ENCODE measurements at regions not wholly inside any gene's neighbourhood (a gene's known extent, or its start where the extent isn't known, plus 50 kb on each side); places are given as distances from the start of the nearest gene placed in this dataset.

DNA sequence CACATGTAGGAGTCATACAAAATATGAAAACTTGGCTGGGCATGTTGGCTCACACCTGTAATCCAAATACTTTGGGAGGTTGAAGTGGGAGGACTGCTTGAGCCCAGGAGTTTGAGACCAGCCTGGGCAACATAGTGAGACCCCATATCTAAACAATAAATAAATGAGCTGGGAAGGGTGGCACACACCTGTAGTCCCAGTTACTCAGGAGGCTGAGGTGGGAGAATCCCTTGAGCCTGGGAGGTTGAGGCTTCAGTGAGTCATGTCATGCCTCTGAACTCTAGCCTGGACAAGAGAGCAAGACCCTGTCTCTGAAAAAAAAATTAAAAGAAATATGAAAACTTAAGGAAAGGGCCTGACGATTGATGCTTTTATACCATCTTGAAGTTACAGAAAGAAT, 112.4 kb upstream of the RAI14 start:
- Mint-ChIP-seq H3K36me3 (ENCODE audit: low read depth) (no peaks in the 10 kb centered on the region), H3K9me3 (peaks cover 11% of the 10 kb centered on the region), H3K4me3 (no peak overlapping the region), H3K4me1 (ENCODE audit: low read depth) (peaks cover 2% of the 10 kb centered on the region), H3K27me3 (peaks cover 23% of the 10 kb centered on the region), H3K27ac (no peak overlapping the region)
- no peak for ATAC-seq
- ChIA-PET CTCF (interaction anchor here (0.7 to 2.9 kb wide), 2 partner anchors 20 to 524 kb away, joined by 3 to 10 read pairs; no protein-coding TSS in a partner anchor), POLR2A (no interaction called here)
- TF ChIP-seq, protein P1, sequence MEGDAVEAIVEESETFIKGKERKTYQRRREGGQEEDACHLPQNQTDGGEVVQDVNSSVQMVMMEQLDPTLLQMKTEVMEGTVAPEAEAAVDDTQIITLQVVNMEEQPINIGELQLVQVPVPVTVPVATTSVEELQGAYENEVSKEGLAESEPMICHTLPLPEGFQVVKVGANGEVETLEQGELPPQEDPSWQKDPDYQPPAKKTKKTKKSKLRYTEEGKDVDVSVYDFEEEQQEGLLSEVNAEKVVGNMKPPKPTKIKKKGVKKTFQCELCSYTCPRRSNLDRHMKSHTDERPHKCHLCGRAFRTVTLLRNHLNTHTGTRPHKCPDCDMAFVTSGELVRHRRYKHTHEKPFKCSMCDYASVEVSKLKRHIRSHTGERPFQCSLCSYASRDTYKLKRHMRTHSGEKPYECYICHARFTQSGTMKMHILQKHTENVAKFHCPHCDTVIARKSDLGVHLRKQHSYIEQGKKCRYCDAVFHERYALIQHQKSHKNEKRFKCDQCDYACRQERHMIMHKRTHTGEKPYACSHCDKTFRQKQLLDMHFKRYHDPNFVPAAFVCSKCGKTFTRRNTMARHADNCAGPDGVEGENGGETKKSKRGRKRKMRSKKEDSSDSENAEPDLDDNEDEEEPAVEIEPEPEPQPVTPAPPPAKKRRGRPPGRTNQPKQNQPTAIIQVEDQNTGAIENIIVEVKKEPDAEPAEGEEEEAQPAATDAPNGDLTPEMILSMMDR (IDR thresholded peaks at IDR 0.05) = no peak
- DNase-seq = no peak
- intact Hi-C loops (cut with micrococcal nuclease) = no loop called here

DNA sequence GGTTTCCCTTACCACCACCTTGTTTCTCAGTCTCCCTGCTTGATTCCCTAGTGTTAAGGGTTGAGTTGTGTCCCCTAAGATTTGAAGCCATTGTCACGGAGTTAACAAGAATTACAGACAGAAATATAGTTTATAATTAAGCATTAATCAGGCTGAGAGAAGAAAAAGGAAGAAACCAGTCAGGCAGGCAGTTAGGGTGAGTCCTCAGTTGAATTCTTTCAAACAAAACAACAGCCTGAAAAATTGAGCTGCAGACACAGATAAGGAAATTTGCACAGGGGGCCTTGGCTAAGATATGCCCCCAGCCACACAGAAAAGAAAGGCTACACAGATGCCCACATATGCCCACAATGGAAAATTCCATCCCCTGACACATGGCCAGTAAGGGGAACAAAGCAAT, 111.7 kb upstream of the RAI14 start:
- TF ChIP-seq, protein P1 (IDR thresholded peaks at IDR 0.05) = no peak

DNA sequence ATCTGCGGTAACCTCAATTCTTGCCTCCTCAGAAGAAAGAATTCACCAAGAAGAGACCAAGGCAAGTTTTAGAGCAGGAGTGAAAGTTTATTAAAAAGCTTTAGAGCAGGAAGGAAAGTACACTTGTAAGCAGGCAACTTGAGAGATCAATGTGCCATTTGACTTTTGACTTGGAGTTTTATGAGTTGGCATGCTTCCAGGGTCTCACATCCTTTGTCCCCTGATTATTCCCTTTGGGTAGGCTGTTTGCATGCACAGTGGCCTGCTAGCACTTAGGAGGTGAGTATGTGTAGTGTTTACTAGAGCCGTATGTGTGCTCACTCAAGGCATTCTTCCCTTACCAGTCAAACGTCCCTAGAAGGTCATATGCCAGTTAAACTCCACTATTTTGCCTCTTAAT, 111.0 kb upstream of the RAI14 start:
- no peak overlapping the region for H3K27ac Mint-ChIP-seq
- H3K27me3 Mint-ChIP-seq = peaks cover 14% of the 10 kb centered on the region
- ChIA-PET POLR2A (no interaction called here), CTCF (no interaction called here)
- peaks cover 2% of the 10 kb centered on the region for H3K4me1 Mint-ChIP-seq (ENCODE audit: low read depth)
- ATAC-seq = no peak
- intact Hi-C loops (cut with micrococcal nuclease) = no loop called here
- H3K36me3 Mint-ChIP-seq (ENCODE audit: low read depth) = no peaks in the 10 kb centered on the region
- no peak overlapping the region for H3K4me3 Mint-ChIP-seq
- peaks cover 11% of the 10 kb centered on the region for H3K9me3 Mint-ChIP-seq
- DNase-seq = no peak
- TF ChIP-seq, protein P1 (IDR thresholded peaks at IDR 0.05) = no peak

More for the DNA sequence above, 111.7 kb upstream of the RAI14 start:
- ChIA-PET POLR2A (no interaction called here), CTCF (no interaction called here)
- Mint-ChIP-seq H3K9me3 (peaks cover 11% of the 10 kb centered on the region), H3K27ac (no peak overlapping the region), H3K4me1 (ENCODE audit: low read depth) (peaks cover 2% of the 10 kb centered on the region), H3K4me3 (no peak overlapping the region), H3K27me3 (peaks cover 19% of the 10 kb centered on the region), H3K36me3 (ENCODE audit: low read depth) (no peaks in the 10 kb centered on the region)
- ATAC-seq (no peak), DNase-seq (no peak)
- intact Hi-C loops (cut with micrococcal nuclease) = no loop called here

DNA sequence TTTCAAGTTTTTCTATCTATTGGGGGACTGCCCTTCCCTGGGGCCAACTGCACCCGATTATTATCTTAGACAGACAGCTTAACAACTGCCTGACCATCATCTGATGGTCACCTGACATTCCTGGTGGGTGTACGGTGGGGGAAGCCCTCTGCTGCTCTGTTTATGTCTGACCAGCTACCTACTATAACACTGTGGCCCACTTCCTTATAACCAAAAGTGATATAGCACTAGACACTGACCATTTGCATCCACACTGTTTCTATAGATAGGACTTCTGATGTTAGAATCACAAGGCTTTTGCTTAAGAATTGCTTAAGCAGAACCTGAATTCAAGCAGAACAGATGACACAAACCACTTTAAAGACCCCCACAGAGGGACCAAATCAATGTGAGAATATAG, 110.5 kb upstream of the RAI14 start:
- intact Hi-C loops (cut with micrococcal nuclease) = no loop called here
- H3K36me3 Mint-ChIP-seq (ENCODE audit: low read depth) = no peaks in the 10 kb centered on the region
- ChIA-PET CTCF (interaction anchor here (1.2 to 1.7 kb wide), 2 partner anchors 10 to 22 kb away, joined by 3 to 4 read pairs; no protein-coding TSS in a partner anchor), POLR2A (no interaction called here)
- H3K4me3 Mint-ChIP-seq = no peak overlapping the region
- peaks cover 14% of the 10 kb centered on the region for H3K27me3 Mint-ChIP-seq
- DNase-seq = no peak
- H3K27ac Mint-ChIP-seq = no peak overlapping the region
- H3K4me1 Mint-ChIP-seq (ENCODE audit: low read depth) = peaks cover 2% of the 10 kb centered on the region
- no peak for ATAC-seq
- H3K9me3 Mint-ChIP-seq = peaks cover 11% of the 10 kb centered on the region
- TF ChIP-seq, protein P1 (IDR thresholded peaks at IDR 0.05) = no peak

DNA sequence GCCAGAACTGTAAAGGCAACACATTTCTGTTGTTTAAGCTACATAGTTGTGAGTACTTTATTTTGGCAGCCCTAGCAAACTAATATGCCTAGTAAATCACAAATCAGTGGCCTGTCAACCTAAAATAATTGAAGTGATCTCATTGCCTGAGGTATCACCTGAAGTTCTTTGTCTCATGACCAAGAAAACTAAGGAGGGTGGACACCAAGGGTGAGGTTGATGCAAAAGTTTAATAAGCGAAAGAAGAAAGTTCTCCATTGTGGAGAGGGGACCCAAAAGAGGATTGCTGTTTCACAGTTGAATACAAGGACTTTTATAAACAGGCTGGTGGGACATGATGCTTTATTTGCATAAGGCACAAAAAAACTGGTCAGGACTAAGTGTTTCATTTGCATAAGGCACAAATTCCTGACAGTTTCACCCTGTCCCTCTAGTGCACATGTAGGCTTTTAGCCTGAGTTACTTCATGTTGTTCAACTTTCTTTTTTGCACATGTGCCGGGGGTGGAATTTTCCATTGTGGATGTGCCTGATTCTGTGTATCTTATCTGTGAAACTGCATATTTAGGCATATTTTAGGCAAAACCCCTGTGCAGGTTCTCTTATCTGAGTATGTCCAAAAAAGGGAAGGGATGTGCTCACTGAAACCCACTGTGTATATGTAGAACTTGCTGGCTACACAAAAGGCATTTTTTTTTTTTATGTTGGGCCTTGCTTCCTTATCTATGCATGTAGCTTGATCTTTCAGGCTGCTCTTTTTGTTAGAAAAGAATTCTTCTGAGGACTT, 108.6 kb upstream of the RAI14 start:
- TF ChIP-seq, protein P1 (IDR thresholded peaks at IDR 0.05) = no peak
- H3K4me1 Mint-ChIP-seq (ENCODE audit: low read depth) = peaks cover 2% of the 10 kb centered on the region
- no peak for DNase-seq
- intact Hi-C loops (cut with micrococcal nuclease) = no loop called here
- peaks cover 11% of the 10 kb centered on the region for H3K9me3 Mint-ChIP-seq
- peaks cover 9% of the 10 kb centered on the region for H3K27me3 Mint-ChIP-seq
- no peak overlapping the region for H3K27ac Mint-ChIP-seq
- CTCF ChIA-PET = interaction anchor here (1.7 kb wide), 1 partner anchor 24 kb away, joined by 4 read pairs; no protein-coding TSS in a partner anchor
- H3K4me3 Mint-ChIP-seq = no peak overlapping the region
- ATAC-seq = no peak
- no peaks in the 10 kb centered on the region for H3K36me3 Mint-ChIP-seq (ENCODE audit: low read depth)
- POLR2A ChIA-PET = no interaction called here

All from activated CD8-positive, alpha-beta T cell treated with anti-CD3 and anti-CD28 coated beads for 36 hours (primary cell).